Fibroblast of skin of right quadriceps (primary cell): ENCODE measurements at regions not wholly inside any gene's neighbourhood (a gene's known extent, or its start where the extent isn't known, plus 50 kb on each side); places are given as distances from the start of the nearest gene placed in this dataset.

Experiments used
- DNase-seq: peaks from one replicate; pipeline ENCODE4 v3.0.0-alpha.2; 2013

DNA sequence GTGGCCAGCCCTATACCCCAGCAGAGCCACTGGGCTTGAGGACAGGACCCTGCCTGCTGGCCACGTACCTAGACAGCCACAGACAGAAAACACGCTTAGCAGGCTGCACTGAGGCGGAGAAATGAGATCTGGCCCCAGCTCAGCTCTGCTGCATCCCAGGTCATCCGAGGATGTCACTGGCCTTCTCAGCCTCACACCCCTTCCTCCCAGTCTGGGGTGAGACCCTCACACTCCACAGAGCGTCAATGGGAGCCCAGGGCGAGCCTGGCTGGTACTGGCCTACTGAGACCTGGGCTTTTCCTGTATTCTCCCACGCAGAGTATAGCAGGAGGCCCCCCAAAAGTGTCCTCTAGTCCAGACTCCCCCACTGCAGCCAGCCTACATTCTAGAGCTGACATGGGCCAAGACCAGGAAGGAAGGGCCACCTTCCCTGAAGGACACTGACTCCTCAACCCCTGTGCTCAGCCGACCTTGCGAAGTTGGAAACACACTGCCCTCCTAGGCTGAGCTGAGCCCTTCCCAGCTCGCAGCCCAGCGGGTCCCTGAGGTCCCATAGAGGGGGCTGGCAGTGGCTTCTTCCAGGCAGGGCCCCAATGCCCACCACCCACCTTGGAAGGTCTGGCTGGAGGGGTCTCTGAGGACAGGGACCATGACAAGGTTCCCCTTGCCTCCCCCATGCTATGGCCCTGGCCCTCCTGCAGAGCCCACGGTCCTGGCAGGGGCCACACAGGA, 65.9 kb upstream of the LINC01488 start:
- no peak for DNase-seq

DNA sequence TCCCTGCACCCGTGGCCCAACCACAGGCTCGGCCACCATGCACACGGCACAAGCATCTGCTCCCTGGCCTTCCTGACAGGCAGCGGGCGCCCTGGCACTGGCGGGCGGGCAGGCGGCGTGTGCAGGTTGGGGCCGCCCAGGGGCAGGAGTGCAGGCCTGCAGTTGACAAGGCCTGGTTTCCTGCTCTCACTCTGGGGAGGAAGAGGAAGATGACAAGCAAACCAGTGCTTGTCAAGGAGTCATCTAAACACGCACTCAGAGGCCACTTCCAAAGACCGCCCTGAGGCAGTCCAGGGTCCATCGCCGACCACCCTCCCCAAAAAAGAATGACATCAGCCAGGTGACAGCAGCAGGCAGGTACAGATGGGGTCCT, 65.3 kb upstream of the LINC01488 start:
- no peak for DNase-seq

DNA sequence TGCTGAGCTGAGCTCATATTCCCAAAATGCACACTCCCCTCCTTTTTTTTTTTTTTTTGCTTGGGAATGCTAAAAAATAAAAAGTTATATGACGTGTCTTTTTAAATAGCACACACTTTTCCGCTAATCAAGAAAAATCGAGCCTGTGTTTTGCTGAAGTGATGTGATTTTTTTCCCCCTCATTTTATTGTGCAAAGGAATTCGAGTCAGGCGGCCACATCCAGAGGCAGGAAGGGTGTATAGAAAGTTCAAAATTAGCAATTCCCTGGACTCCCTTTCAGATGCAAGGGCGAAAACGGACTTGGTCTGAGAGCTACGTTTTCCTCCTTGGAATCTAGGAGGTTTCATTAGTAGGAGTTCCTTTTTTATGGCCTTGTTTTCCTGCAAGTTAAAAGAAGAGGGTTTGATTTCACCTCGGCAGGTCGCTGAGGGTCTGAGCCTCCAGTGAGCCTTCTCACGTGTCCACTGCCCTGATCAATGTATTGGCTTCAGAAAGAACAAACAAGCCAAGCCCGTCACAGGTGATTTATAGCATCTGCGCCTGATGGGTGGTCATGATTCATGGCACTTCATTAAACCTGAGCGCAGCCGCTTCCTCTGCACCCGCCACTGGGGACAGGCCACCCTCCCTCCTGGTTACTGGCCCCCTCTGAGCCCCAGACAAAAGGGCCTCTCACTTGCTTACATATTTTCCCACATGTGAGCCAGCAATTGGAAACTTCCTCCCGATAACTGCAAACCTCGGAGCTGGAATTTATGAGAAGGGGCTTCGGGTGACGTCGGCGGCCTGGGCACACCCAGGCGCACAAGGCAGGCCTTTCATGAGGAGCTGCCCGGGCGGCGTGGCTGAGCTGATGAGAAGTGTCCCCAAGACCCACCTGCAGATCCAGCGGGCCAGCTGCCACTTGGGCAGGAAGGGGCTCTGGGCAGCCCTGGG, 64.4 kb upstream of the LINC01488 start:
- DNase-seq: peak; percentile 37

DNA sequence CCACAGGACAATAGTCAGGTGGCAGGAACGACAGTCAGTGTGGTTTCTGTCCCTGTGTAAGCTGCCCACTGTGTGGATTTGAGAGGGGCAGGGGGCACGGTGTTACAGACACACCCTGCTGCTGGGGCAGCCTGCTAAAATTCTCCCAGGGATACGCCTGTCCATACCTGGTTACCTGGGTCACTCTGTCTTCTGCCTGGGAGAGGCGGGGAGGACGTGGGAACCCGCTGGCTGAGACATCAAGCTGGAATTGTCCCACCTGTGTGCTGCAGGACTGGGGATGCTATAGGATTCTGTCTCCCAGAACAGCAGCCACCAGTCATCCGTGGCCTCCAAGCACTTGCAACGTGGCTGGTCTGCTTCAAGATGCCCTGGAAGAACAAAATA, 63.8 kb upstream of the LINC01488 start:
- no peak for DNase-seq

DNA sequence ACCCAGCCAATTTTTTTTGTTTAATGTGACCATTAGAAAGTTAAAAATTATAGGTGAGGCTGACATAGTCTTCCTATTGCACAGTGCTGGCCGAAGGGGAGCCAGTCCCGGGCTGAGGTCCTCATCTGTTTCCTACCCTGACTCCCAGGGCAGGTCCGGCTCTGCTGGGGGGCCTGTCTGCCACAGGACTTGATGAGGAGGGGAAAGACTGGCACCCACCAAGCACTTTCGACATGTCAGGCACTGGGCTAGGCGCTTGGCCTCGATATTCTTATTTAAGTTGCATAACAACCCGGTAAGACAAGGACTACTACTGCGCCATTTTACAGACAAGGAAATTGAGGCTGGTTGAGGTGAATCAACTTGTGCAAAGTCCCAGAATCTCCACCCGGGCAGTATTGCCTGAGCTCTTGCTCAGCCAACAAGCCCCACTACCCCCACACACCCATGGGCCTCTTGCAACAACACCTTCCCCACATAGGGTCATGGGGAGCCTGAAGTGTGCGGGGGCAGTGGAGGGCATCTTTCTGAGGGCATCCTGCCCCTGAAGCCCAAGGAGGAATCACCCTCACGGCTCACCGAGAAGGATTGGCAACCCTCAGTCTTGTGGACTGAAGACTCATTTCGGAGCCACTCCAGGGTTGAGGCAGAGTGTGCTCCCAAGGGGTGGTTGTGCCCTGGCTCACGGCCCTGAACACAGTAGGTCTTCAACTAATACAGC, 62.7 kb upstream of the LINC01488 start:
- DNase-seq: no peak

GRCh38 chr11:69419662-69420395, 61.6 kb upstream of the LINC01488 start:
- no peak for DNase-seq

DNA sequence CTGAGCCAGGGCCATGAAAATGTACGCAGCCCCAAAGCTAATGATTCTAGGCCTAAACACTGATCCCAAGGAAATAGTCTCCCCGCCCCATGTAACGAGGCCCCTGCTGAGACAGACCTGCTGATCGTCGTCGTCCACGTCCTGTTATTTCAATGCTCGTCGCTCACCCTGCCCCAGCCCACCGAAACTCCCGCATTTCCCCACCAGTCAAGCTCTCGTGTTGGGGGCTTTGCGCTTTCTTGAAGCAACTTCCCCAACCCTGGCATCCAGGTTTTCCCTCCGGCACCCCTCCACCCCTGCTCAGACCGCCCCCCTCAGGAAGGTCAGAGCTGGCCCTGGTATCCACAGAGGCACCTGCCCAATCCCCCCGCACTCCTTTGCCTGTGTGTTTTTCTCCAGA, 58.8 kb upstream of the LINC01488 start:
- no peak for DNase-seq

- no peak for DNase-seq
Measured at GRCh38 chr11:69423181-69423580, 58.3 kb upstream of the LINC01488 start.

DNA sequence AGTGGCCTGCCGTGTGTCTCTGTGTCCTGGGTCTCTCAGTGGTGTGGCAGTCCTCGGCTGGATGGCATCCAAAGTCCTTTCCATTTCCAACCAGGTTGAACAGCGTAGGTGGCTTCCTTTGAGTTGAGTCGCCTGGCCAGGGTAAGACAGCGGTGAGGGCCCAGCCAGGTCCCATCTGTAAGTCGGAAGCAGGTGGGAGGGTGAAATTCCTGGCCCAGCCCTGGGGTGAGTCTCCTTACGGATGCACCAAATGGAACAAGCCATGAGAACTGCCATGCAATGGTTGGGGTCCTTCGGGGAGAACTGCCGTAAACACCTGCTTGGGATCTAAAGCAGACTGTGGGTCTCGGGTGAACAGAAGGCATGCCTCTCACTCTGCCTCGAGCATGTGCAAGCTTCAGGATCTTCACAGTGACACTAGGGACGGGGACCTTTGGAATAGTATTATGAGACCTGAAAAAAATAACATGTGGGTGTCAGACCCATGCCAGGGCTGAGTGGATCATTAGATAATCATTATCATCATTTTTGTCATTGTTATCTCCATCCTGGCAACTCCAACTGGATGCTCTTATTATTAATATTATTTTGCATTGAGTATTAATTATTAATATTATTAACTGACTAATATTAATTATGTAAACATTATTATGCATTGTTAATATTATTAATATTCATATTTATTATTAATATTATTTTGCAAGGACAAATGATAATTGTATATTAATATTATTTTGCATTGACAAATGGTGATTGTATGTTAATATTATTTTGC, 57.7 kb upstream of the LINC01488 start:
- no peak for DNase-seq

GRCh38 chr11:69424748-69425147, 56.7 kb upstream of the LINC01488 start:
- no peak for DNase-seq

DNA sequence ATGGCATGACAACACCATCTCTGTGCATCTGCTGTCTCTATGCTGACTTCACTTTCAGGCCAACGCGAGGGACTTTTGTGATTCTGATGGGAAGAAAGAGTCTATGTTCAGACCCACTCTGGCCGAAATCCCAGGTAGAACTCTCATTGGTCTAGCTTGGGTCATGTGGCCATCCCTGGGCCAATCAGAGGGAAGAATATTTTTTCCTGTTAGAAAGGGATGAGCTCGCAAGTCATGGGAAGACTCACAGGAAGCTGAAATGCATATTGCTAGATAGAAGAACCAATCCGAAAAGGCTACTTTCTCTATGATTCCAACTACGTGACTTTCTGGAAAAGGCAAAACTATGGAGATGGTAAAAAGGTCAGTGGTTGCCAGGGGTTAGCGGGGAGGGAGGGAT, 56.0 kb upstream of the LINC01488 start:
- DNase-seq: no peak

GRCh38 chr11:69425895-69426544, 55.4 kb upstream of the LINC01488 start:
- no peak for DNase-seq

DNA sequence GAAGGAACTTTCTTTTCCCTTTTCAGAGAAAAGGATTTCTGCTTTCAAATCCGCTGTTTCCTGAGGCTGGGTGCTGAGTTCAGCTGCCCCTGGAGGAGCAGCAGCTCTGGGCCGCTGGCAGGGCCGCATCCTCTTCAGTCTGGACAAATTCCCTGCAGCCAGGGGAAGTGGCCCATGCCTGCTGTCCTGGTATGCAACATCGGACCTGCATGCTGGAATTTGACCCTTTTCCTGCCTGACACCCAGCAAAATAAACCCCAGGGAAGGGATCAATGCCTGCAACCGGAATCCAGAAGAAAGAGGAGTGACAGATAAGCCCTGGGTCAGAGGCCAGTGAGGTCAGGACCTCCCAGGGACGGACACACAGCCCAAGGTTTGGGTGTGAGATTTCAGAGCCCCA, 54.1 kb upstream of the LINC01488 start:
- DNase-seq: no peak

DNA sequence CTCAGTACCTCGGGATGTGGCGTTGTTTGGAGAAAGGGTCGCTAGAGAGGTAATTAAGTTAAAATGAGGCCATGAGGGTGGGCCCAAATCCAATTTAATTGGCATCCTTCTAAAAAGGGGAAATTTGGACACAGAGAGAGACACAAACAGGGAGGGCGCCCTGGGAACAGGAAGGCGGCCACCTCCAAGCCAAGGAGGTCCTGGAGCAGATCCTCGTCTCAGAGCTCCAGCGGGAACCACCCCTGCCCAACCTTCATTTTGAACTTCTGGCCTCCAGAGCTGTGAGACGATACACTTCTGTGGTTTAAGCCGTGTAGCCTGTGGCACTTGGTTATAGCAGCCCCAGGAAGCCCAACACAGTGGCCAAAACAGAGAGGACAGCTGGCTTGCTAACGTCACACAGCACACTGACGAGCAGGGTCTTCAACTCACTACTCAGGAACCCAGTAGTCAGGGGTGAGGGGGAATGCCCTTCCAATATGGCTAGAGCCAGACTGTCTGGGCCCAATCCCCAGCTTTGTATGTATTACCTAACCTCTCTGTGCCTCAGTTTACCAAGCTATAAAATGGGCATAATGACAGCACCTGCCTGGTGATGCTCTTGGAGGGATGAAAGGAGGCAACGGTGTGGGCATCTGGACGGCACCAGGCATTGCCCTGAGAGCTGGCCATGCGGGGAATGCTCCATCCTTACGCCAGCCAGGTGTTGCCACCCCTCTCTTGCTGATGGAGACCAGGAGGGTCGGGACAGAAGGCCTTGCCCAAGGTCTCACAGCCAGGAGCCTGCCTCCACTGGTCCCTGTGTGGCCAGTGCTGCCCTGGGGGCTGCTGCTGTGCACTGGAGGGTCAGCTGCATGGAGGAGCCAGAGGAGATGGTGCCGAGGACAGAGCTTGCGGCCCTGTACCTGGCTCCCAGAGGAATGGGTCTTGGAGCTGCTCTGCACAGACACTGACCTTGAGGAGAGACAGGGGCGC, 53.3 kb upstream of the LINC01488 start:
- no peak for DNase-seq

- DNase-seq: no peak
Measured at GRCh38 chr11:69429716-69430491, 51.6 kb upstream of the LINC01488 start.

GRCh38 chr11:69430566-69430965, 50.9 kb upstream of the LINC01488 start:
- DNase-seq: no peak

GRCh38 chr11:69431136-69431535, 50.3 kb upstream of the LINC01488 start:
- DNase-seq: no peak
